ENCODE measurements at regions not wholly inside any gene's neighbourhood (a gene's known extent, or its start where the extent isn't known, plus 50 kb on each side); places are given as distances from the start of the nearest gene placed in this dataset.
A peak's percentile ranks its signal among the peaks of the same experiment; 100 is the strongest.
"Not testable (repeated sequence)": the region's sequence is repeated elsewhere in the genome, so short reads cannot be mapped to it uniquely, and the experiment has no call there.

- DNase-seq, result no peak
Measured at GRCh38 chr3:43838877-43839276, 148.1 kb downstream of the ABHD5 start.

DNA sequence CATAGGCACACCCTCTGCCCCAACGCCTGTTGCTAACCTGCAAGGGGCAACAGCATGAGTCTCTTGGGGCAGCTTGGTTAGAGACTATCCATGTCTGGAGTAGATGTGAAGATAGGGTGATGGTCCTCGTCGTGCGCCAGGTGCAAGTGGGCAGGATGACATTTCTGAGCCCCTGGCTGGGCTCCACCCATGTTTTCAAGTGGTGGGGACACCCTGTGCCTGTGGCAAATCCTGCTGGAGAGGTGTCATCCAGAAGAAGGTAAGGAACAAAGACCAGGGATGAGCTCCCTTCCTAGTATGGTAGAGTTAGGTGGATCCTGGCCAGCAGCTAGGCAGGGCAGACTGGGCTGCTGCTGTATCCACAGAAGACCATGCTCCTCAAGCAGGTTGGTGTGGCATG lies 152.6 kb downstream of the ABHD5 start:
- DNase-seq, result no peak

DNA sequence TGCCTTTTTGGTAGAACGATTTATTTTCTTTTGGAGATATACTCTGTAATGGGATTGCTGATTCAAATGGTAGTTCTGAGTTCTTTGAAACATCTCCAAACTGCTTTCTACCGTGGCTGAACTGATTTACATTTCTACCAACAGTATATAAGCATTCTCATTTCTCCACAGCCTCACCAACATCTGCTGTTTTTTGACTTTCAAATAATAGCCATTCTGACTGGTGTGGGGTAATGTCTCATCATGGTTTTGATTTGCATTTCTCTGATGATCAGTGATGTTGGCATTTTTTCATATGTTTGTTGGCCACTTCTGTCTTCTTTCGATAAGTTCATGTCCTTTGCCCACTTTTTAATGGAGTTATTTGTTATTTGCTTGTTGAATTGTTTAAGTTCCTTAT lies 154.0 kb downstream of the ABHD5 start:
- no peak for DNase-seq

DNA sequence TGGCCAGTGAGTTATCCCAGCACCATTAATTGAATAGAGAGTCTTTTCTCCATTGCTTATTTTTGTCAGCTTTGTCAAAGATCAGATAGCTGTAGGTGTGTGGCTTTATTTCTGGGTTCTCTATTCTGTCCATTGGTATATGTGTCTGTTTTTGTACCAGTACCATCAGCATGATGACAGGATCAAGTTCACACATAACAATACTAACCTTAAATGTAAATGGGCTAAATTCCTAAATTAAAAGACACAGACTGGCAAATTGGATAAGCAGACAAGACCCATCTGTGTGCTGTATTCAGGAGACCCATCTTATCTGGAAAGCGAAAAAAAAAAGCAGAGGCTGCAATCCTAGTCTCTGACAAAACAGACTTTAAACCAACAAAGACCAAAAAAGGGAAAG lies 154.8 kb downstream of the ABHD5 start:
- not testable (repeated sequence) for DNase-seq

- no peak for DNase-seq
Measured at GRCh38 chr3:43852066-43852465, 161.3 kb downstream of the ABHD5 start.

DNA sequence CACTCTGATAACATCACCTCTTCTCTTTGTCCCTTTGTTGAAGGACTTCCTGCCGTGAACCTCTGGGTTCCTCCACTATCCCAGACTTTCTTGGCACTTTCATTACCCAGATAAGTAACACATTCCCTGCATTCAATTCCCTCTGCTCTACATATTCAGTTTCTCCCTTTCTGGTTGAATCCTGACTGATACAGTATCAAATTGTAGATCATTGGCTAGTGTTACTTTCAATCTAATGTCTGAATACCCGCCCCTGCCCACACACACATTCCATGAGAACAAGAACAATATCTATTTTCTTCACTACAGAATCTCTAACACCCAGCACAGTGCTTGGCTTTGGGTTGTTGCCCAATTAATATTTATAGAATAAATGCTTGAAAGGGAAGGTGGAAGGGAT lies 163.5 kb downstream of the ABHD5 start:
- DNase-seq, result no peak

DNA sequence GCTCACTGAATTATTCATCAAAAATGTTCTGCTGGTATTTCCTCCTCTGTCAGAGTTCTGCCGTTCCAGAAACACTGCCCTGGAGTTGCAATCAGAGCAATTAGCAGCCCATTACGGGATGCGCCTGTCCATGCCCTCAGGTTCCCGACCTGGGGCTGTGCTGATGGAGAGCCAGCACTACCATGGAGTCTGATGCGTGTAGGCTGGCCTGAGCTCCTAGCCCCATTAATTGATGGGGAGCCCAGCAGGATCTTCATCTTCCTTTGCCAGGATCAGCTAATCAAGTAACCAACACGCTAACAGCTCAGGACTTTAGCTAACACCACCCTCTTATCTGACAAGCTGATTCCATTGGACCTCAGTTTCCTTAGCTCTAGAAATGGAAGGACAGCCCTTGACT lies 164.2 kb downstream of the ABHD5 start:
- no peak for DNase-seq

DNA sequence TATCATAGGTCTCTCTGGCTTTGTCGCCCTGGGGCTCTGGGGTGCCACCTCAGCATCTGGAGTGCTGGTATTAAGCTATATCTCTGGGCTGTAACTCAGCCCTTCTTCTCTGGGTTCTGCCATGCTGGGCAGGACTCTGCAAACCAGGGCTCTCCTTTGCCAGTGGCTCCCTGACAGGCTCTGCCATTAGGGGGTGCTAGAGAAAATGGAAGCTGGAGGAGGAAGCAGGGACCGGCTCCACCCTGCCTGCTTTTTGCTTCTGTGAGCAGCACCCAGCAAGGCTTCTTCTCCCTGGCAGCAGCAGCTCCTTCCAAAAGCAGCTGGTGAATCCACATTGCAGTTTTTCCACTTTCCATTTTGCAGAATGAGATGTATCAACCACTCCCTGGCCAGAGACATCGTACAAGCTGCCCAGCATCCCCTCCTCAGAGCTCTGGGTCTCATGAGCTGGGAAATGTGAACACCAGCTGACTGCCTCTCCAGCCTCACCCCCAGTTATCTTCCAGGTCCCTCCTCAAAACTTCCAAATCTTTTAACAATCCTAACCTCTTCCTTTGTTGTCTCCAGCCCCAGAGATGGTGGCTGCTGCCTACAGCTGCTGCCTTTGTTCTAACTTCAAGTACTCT lies 165.0 kb downstream of the ABHD5 start:
- DNase-seq, result peak; percentile 68

DNA sequence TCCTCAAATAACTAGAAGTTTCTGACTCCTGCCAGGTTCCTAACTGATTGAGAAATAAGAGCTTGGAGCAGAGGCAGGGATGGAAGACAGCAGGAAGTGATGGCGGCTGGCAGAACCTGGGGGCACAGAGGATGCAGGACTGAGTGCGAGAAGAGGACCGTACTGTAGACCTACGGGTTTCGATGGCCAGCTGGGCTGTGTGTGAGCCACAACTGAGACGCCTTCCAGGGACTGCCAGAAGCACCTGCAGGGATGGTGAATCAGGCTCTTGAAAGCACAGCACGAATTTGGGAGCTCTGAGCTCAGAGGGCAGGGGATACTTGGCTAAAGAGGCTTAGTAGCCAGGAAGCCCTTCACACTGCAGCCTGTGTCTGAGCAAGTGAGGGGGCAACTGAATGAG lies 165.6 kb downstream of the ABHD5 start:
- no peak for DNase-seq

- no peak for DNase-seq
Measured at GRCh38 chr3:43856761-43857160, 166.0 kb downstream of the ABHD5 start.

DNA sequence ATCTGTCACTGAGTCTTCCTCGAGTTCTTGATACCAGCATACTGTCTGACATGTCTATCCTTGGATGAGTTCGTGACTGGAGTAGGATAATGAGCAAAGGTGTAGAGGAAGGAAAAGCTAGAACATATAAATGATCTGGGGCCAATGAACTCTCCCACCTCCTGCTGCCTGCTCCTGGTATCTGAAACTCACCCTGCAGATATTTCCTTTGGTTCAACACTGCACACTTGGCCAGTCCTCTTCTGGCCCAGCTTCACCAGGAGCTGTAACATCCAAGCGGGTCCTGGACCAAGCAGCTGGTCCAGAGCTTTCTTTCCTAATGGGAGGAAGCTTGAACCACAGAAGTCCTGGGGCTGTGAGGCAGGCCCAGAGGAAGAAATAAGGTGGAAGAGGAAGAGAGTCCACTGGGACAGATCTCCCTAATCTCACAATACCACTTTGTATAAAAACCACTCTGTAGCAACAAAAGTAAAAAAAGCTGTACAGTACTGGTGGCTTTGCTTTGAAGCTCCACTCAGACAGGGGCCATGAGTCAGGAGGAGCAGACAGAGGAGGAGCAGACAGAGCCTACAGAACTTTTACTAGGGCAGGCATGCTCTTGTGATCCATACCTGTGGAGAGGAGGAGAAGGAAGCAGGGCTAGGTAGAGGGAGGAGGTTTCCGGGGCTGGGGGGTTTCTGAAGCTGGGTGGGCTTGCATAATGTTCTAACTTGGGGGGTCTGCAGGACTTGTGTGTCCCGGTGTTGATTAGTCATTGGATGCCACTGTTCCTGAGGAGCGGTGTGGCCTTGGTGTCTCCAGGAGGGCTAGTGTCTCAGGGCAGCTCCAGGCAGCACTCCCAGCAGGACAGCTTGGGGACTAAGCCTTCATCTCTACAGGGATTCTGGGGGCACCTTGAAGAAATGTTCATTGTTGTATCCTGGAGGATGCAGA lies 166.9 kb downstream of the ABHD5 start:
- no peak for DNase-seq

GRCh38 chr3:43858294-43858701 lies 167.6 kb downstream of the ABHD5 start:
- DNase-seq, result no peak

DNA sequence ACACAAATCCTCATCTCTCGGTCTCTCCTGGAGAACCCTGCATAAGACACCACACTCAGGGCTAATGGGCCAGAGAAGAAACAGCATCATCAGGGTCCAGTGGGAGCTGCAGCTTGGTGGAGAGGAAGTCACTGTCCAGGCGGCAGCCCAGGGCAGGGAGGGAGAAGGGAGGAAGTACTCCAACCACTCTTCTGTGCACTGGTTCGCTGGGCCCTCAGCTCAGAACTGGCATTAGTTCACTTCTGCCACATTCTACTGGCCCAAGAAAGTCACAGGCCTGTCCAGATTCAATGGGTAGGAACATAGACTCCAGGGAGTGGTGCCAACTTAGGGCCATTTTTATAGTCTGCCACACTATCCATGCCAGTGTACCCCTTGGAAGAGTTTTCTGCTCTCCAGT lies 169.0 kb downstream of the ABHD5 start:
- no peak for DNase-seq

GRCh38 chr3:43861635-43862034 lies 170.9 kb downstream of the ABHD5 start:
- DNase-seq, result no peak

DNA sequence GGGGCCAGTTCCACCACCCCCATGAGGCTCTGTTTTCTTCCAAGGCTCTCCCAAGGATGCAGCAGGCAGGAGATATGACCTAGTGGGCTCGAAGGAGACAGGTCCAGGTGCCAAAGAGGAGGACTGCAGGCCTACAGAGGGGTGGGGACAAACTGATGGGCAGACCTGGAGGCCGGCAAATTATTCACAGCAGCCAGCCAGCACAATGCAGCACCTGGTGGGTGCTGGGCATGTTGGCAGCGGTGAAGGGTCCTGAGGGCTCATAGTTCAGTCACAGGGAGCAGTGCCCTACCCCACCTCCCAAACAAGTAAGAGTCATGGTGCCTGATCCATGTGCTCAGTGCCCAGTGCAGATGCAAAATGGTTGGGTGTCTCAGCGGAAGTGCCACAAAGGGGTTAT lies 171.7 kb downstream of the ABHD5 start:
- DNase-seq, result no peak

- DNase-seq, result no peak
Measured at GRCh38 chr3:43862992-43863805, 172.5 kb downstream of the ABHD5 start.

DNA sequence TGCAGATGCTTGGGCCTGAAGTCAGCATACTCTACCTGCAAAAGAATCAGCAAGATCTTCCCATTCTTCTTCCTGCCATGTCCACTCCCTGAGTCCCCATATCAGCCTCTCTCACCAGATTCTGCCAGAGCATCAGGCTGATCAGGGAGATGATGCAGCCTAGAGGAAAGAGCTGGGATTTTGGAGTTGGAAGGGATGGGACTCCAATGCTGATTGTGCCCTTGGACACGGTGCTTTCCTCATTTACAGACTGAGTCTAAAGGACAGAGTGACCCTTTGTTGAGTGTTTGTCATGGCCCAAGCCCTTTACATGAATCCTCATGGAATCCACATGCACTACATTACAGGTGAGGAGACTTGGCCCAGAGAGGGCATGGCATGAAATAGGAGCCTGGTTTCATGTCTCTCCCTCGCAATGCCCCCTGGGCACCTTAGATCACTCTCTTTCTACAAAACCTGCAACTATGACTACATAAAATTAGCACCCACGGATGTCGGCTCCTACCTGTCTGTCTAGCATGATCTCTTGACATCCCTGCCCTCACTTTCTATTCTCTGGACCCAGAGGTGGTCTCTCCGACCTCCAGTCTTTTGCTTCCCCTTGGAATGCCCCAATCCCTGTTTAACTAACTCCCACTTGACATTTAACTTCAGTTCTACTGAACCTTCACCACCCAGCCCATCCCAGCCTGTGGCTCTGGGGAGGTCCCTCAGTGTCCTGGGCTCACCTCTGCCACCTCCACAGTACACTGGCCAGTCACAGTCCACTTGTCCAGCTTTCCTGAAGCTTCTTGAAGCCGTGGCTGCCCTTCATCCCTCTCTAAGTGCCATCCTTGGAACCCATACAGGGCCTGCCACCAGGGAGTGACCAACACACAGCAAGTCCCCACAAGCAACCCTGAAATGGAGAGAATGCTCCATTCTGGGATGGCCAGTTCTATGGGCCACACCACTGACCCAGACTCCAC lies 173.5 kb downstream of the ABHD5 start:
- DNase-seq, result no peak

GRCh38 chr3:43865351-43865750 lies 174.6 kb downstream of the ABHD5 start:
- DNase-seq, result no peak

DNA sequence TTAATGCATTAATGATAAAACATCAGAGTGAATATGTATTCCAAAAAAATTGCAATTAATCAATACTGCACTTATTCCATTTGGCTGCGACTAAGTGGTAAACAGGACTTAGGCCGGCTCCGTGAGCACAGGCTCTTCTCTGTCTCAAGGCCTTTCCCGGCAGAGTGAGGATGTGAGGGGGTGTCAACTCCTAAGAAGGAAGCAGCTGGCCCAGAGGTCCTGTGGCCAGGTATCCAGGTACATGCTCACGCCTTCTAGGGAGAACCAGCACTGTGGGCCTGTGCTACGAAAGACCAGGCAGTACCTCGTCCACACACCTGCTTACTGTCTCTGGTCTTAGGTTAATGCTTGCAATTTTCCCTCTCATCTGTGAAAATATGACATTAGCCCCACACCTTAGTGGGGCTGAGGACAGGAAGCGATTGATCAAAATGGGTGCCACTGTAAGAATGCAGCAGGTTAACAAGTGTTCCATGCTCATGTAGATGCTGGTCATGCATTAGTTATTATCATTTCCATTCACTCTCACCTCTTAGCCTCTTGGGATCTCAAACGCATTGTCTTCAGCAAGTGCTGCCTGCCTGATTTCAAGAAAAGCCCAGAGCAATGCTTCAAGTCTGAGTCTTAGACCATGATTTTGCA lies 175.3 kb downstream of the ABHD5 start:
- DNase-seq, result no peak

- no peak for DNase-seq
Measured at GRCh38 chr3:43866529-43867353, 176.0 kb downstream of the ABHD5 start.

All from activated CD4-positive, alpha-beta T cell treated with anti-CD3 and anti-CD28 coated beads for 48 hours (primary cell).